Thyroid gland (tissue), 4 donors: ENCODE measurements at regions not wholly inside any gene's neighbourhood (a gene's known extent, or its start where the extent isn't known, plus 50 kb on each side); places are given as distances from the start of the nearest gene placed in this dataset.

Experiments used
- POLR2A ChIP-seq, 2 donors: fragments of 450-650 bp; IDR thresholded peaks; one replicate each; pipeline ENCODE4 v1.6.1; 2017; ENCODE audit warnings: antibody characterized with exemption in 2 of 2, mild to moderate bottlenecking in 2 of 2, moderate library complexity in 1 of 2
- TF ChIP-seq, protein P1 (sequence below), 6 experiments: fragments of 200-600 bp in 3 of 6; fragments of 450-650 bp in 3 of 6; sonication (generic) in 3 of 6; IDR thresholded peaks; one replicate each; pipeline ENCODE4 v1.5.1; 2016 to 2019; ENCODE audit warnings: antibody characterized with exemption in 6 of 6, mild to moderate bottlenecking in 2 of 6, inconsistent platforms in 1 of 6, moderate library complexity in 1 of 6

DNA sequence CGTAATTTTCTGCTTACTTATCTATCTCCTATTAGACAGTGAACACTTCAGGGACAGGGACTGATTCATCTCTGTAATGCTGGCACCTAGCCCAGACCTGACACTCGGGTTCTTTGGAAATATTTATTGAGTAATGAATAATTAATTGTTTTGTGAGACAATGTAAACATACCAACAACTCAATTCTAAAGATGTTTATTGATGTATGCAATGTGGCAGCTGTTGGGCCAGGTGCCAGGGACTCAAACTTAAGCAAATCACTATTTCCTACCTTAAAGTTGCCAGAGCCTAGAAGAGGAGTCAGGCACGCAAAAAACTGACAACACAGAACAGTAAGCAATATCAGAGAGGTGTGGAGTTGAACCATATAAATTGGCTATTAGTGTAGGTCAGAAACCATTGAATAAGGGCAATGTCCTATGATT lies 63.6 kb upstream of the BMPER start:
- TF ChIP-seq, protein P1, sequence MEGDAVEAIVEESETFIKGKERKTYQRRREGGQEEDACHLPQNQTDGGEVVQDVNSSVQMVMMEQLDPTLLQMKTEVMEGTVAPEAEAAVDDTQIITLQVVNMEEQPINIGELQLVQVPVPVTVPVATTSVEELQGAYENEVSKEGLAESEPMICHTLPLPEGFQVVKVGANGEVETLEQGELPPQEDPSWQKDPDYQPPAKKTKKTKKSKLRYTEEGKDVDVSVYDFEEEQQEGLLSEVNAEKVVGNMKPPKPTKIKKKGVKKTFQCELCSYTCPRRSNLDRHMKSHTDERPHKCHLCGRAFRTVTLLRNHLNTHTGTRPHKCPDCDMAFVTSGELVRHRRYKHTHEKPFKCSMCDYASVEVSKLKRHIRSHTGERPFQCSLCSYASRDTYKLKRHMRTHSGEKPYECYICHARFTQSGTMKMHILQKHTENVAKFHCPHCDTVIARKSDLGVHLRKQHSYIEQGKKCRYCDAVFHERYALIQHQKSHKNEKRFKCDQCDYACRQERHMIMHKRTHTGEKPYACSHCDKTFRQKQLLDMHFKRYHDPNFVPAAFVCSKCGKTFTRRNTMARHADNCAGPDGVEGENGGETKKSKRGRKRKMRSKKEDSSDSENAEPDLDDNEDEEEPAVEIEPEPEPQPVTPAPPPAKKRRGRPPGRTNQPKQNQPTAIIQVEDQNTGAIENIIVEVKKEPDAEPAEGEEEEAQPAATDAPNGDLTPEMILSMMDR (IDR thresholded peaks at IDR 0.05): no peak
- no peak for TF ChIP-seq POLR2A (IDR thresholded peaks at IDR 0.05)
